GM19455 (cell line): ENCODE measurements at regions not wholly inside any gene's neighbourhood (a gene's known extent, or its start where the extent isn't known, plus 50 kb on each side); places are given as distances from the start of the nearest gene placed in this dataset.
"Not testable (repeated sequence)": the region's sequence is repeated elsewhere in the genome, so short reads cannot be mapped to it uniquely, and the experiment has no call there.

ENCODE experiments used
- ATAC-seq: cut with Tn5 transposase; IDR thresholded peaks from one replicate; pipeline ENCODE4 v1.9.1; 2021; ENCODE audit not compliant: unreplicated experiment

- ATAC-seq, result no peak
These were observed 444.2 kb downstream of the SOX9 start for GRCh38 chr17:72565006-72565405.

DNA sequence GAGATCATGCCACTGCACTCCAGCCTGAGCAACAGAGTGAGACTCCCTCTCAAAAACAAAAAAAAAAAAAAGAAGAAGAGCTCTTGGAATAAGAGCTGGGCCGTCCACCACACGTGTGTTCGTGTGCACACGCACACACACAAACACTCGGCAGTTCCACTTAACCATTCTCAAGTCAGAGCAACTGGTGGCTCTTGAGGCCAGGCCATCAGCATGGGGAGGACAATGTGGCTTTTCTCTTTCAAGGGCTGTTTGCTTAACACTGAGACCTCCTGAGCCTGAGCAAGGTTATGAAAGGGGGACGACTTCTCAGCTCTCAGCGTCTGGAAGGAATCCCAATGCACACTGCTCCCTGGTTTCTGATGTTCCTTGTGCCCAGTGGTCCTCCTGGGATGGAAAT is 444.9 kb downstream of the SOX9 start:
- no peak for ATAC-seq

DNA sequence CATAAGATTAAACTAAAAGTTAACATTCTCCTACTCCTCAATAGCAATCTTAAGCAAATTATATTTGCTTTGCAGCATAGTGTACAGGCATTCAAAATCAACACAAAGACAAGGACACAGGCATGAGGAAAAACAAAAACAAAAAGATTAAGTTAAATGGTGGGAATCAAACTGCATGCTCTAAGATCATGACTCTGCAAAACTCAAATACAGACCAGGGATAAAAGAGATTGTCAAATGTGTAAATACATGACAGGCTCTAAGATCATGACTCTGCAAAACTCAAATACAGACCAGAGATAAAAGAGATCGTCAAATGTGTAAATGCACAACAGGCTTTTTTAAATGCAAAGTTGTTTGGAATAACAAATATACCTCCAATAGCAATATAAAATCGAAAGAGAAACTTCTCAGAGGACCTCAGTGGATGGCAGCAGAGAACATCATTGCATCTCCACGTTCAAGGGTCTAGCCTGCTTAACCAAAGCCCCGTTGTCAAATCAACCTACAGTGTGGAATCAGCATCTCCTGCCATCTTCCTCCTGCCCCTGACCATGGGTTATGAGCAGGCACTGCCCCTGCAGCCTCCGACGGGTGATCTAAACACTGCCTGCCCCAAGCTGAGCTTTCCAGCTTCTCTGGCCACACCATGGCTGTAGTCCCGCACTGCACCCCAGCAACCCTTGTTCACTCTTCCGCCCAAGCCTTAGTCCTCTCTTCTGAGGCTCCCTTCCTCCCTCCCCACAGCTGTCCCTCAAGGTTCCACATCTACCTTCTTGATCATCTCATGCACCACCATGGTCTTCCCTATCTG is 446.1 kb downstream of the SOX9 start:
- ATAC-seq, result no peak

GRCh38 chr17:72567774-72568173 is 447.0 kb downstream of the SOX9 start:
- no peak for ATAC-seq

DNA sequence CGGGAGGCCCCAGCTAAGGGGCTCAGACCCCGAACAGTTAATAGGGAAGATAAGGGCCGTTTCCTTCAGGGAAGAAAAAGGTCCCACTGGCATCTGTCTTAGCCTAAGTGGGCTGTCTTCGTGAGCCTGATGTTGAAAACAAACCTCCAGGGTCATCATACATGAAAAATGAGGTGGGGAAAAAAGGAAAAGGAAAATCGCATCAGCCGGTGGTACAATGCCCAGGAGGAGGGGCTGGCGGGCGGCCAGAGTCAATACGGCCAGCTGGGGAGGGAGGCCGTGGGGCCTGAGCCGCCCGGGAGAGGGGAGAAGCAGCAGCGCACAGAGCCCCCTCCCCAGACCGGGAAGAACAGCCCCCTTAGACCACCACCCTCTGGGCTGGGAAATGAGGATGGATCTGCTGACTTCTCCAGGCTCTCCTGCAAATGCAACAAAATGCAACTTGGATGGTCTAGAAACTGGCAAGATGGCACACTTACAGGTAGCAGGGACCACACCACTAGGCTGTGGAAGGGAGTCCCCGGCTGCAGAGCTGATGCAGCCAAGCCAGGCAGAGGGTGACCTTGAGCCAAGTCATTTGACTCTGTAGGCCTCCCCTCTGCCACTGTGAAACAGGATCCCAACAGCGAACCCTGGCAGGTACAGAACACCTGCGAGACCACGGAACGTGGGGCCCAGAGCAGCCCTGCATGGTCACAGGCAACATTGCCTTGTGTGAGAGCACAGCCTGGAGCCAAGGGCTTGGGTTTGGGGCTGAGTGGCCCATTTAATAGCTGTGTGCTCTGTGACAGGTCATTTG is 448.5 kb downstream of the SOX9 start:
- ATAC-seq, result no peak

DNA sequence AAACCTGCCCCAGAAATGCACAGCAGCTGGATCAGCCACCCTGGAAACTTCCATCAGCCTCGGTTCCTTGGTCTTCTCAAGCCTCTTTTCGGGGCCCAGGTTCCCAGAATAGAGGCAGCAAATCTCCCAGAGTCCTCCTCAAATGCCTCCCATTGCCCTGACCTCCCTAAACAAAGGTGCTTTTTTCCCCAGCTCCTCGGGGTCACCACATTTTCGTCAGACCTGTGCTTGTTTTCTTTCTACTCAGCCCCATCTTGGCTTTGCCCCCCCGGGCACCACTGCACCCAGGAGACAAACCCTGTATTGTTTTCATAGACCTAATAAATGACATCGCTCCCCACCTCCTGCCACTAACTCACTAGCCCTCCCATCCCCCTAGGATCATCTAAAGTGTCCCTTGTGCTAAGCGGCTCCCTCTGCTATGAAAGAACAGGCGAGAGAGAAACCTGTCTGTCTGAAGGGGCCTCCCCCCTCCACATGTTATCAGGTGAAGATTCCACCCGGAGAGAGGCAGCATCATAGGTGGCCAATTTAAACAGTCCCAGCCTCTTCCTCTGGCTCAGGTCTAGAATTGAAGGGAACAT is 451.1 kb downstream of the SOX9 start:
- no peak for ATAC-seq

DNA sequence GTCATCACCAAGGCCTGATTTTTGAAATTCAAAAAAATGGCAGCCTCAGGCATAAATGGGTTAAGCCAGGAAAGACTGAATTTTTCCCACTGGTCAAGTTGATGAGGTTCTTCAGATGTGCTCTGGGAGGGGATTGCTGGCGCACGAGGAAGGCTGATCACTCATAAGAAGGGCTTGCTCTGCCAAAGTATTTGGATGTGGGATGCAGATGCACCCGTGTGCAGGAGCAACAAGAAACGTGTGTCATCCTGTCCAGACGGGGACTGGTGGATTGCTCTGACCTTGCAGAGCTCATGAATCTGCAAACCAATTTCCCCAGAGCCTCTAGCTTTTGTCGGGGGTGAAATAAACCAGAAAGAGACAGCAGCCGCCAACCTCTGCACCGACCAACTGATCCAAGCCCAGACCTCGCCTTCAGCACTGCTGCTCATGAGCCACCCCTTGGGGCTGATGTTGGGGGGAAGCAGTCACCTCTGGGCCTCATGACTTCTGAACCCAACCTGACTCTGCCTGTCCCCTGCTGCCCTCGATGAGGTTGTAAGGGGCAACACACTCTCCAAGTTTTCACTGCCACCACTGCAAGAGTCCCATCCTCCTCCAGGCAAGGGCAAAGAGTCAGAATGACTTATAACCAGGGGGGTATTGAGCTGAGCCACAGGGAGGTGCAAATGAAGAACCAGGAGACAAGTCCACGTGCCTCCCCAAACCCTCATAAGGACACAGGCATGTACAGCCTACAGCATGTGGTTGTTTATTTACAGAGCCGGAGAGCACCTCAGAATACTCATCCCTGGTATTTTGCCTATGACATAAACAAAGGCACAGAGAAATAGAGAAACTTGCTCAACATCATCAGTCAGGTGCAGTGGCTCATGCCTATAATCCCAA is 452.0 kb downstream of the SOX9 start:
- ATAC-seq, result no peak

DNA sequence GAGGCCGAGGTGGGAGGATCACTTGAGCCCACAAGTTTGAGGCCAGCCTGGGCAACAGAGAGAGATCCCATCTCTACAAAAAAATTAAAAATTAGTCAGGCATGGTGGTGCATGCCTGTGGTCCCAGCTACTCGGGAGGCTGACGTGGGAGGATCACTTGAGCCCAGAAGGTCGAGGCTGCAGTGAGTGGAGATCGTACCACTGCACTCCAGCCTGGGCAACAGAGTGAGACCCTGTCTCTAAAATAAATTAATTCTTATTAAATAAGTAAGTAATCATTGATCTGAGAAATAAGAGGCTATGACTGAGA is 452.6 kb downstream of the SOX9 start:
- not testable (repeated sequence) for ATAC-seq

DNA sequence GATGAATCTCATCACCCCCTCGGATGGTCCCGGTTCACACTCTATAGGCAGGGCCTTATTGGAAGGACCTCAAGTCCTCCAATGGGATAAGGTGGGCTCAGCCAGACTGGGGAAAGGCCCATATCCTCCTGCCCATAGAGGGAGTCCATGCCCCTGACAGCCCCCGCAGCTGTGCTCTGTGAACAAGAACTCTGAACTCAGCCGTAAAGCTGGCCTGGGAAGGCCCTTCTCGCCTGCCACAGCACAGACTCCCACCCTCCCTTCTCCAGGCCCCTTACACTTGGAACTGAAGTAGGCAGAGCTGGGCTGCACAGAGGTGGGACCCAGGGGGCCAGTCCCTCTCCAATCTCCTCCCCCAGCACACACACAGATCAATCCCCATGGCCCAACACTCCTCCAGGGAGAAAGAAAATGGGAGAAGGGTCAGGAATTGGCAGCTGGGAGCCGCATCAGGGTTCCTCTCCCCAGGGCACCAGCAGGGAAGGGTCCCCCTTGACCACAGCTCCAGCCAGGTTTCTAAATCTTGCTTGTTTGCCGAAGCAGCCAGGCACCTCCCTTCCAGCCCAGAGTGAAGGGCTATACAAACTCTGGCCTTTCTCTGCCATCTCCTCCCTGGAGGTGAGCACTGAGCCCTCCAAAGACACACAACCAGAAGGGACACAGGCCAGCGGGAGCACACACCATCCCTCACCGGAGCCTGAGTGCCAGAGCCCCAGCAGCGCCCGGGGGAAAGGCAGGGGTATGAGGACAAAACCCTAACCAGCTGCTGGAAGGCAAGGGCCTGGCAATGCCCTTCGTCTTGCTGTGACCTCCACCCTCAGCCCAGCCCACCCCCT is 454.1 kb downstream of the SOX9 start:
- no peak for ATAC-seq

DNA sequence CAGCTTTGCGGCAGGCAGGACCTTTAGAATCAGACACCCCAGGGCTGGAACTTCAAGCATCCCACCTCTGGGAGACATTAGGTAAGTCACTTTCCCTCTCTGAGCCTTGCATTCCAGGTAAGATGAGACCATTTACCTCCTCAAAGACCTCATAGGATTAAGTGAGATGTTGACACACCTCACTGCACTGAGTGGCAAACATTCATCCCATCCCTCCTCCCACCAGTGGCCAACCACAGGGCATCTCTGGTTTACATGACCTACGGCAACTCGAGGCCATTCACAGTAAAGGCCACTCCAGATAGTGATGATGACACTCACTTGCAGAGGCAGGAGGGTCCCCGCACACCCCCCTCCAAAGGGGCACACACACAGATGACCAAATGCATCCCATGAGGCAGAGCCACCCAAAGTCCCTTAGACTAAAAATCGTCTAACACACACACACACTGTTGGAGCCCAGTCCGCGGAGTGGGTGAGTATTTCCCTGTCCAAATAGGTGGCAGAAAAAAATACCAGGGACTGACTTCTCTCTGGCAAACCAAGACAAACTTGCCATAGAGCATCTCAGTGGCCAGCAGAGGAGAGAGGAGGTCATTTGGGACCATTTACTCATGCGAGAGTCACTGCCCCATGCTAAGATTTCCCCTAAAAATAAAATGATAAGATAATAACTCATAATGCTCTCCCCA is 454.9 kb downstream of the SOX9 start:
- no peak for ATAC-seq

DNA sequence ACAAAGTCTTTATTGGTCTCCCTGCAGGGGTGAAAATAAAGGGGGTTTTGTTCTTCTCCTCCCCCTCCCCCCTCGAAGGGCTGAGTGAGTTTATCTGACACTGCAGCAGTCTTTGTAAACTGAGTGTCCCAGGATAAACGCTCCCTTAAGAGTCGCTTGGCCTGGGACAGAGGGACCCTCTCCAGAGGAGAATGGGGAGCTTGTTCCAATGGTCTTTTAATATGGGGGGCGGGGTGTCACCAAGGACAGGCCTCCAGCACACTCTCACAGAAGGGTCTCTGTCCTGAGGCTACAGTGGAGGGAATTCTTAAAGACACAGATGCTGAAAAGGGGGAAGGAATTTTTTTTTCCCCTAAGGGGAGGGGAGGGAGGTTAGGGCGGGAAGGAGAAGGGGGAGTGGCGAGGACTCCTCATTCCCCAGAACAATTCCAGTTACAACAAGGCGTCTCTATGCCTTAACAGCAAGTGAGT is 455.5 kb downstream of the SOX9 start:
- no peak for ATAC-seq

DNA sequence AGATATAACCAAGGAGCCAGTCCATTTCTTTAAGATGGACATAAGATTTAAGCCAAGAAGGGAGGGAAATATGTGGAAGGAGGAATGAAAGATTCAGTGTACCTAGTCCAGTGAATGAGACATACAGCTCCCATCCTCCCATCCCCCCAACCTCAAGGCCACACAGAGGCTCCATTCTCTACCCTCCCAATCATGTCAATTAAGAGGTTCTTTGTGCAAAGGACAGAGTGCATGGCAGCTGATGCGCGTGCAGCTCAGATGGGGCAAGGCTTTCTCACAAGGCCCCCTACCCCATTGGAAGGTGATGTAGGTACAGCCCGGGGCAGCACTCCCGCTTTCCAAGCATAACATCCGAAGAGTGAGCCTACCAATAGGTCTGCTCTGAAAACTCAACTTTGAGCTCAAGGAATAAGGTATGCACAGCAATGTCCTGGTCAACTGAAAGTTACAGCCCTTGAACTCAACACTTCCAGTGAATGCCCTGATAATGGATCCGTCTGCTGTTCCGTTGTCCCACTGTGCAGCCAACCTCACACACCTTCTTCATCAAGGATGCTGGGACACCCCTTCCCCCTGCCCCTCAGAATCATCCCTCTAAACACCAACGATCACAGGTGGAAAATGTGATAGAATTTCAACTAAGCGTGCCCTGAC is 458.1 kb downstream of the SOX9 start:
- no peak for ATAC-seq

DNA sequence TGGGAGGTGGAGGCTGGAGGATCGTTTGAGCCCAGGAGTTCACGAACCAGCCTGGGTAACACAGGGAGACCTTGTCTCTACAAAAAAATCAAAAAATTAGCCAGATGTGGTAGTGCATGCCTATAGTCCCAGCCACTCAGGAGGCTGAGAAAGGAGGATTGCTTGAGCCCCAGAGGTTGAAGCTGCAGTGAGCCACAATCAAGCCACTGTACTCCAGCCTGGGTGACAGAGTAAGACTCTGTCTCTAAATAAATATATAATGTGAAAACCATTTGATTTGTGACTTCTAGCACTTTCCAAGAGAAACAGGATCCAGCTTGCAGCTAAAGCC is 459.1 kb downstream of the SOX9 start:
- ATAC-seq, result no peak

- ATAC-seq, result no peak
These were observed 459.7 kb downstream of the SOX9 start for GRCh38 chr17:72580321-72581127.

GRCh38 chr17:72587156-72587555 is 466.3 kb downstream of the SOX9 start:
- ATAC-seq, result no peak

GRCh38 chr17:72587773-72588511 is 467.1 kb downstream of the SOX9 start:
- no peak for ATAC-seq

DNA sequence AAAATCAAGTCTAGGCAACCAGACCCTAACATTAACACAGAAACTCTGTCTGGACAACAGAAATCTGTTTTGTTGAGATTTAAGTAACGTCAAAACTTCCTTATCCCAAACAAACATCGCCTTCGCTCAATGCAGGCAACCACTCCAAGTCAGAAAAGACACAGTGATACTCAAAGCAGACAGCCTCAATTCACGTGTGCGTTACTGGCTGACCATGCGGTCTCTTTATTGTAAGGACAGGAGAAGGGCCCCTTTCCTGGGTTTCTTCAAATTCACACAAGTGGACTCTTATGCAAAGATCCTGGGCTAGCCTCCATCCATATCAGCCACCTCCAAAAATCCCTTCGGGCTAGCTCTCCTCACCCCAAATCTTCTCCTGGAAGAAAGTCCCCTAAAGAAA is 467.7 kb downstream of the SOX9 start:
- ATAC-seq, result no peak

GRCh38 chr17:72588961-72589360 is 468.1 kb downstream of the SOX9 start:
- ATAC-seq, result no peak
